C4-2B (cell line): ENCODE measurements at regions not wholly inside any gene's neighbourhood (a gene's known extent, or its start where the extent isn't known, plus 50 kb on each side); places are given as distances from the start of the nearest gene placed in this dataset.
"Not testable (repeated sequence)": the region's sequence is repeated elsewhere in the genome, so short reads cannot be mapped to it uniquely, and the experiment has no call there.

Experiments used
- H3K27ac ChIP-seq: fragments of 450-650 bp; 2 replicates; pipeline ENCODE4 v1.5.1; 2017
- ZFX ChIP-seq: fragments of 450-650 bp; IDR thresholded peaks from 2 replicates; pipeline ENCODE4 v1.6.1; 2017
- TF ChIP-seq, protein P1 (sequence below): fragments of 450-650 bp; conservative IDR thresholded peaks from 2 replicates; pipeline ENCODE4 v1.5.1; 2017; ENCODE audit warnings: mild to moderate bottlenecking

DNA sequence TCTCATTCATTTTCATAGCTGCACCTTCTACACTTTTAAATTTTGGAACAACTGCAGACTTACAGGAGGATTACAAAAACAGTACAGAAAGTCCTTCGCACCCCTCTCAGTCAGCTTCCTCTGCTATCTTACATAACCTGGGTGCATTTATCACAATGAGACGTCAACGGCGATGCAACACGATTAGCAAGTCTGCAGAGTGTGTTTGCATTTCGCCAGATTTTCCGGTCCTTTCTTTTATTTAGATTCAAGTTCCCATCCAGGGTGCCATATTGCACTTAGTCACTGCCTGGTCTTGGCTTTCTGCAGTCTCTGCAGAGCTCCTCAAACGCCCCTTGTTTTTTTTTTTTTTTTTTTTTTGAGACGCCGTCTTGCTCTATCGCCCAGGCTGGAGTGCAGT is 85.9 kb downstream of the ASMT start:
- no peak for TF ChIP-seq ZFX
- TF ChIP-seq, protein P1, sequence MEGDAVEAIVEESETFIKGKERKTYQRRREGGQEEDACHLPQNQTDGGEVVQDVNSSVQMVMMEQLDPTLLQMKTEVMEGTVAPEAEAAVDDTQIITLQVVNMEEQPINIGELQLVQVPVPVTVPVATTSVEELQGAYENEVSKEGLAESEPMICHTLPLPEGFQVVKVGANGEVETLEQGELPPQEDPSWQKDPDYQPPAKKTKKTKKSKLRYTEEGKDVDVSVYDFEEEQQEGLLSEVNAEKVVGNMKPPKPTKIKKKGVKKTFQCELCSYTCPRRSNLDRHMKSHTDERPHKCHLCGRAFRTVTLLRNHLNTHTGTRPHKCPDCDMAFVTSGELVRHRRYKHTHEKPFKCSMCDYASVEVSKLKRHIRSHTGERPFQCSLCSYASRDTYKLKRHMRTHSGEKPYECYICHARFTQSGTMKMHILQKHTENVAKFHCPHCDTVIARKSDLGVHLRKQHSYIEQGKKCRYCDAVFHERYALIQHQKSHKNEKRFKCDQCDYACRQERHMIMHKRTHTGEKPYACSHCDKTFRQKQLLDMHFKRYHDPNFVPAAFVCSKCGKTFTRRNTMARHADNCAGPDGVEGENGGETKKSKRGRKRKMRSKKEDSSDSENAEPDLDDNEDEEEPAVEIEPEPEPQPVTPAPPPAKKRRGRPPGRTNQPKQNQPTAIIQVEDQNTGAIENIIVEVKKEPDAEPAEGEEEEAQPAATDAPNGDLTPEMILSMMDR, result no peak

GRCh38 chrX:1701396-1701901 is 86.6 kb downstream of the ASMT start:
- H3K27ac ChIP-seq, result not testable (repeated sequence)

More for the DNA sequence above, 85.9 kb downstream of the ASMT start:
- H3K27ac ChIP-seq, result no peak overlapping the region

DNA sequence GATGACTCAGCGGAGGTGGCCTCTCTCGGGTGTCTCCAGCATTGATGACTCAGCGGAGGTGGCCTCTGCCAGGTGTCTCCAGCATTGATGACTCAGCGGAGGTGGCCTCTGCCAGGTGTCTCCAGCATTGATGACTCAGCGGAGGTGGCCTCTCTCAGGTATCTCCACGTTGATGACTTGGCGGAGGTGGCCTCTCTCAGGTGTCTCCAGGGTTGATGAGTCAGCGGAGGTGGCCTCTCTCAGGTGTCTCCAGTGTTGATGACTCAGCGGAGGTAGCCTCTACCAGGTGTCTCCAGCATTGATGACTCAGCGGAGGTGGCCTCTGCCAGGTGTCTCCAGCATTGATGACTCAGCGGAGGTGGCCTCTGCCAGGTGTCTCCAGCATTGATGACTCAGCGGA is 87.3 kb downstream of the ASMT start:
- H3K27ac ChIP-seq, result not testable (repeated sequence)

DNA sequence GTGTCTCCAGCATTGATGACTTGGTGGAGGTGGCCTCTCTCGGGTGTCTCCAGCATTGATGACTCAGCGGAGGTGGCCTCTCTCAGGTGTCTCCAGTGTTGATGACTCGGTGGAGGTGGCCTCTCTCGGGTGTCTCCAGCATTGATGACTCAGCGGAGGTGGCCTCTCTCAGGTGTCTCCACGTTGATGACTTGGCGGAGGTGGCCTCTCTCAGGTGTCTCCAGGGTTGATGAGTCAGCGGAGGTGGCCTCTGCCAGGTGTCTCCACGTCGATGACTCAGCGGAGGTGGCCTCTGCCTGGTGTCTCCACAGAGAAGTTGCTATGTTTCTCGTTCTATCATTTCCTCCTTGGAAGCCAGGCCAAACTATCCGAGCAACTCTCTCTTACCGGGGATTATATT is 87.7 kb downstream of the ASMT start:
- H3K27ac ChIP-seq, result not testable (repeated sequence)

- not testable (repeated sequence) for H3K27ac ChIP-seq
These were observed 94.4 kb downstream of the ASMT start for GRCh38 chrX:1709277-1709676.

- no peak overlapping the region for H3K27ac ChIP-seq
- TF ChIP-seq ZFX, result no peak
- TF ChIP-seq, protein P1, result no peak
These were observed 98.4 kb downstream of the ASMT start for GRCh38 chrX:1713296-1713695.

DNA sequence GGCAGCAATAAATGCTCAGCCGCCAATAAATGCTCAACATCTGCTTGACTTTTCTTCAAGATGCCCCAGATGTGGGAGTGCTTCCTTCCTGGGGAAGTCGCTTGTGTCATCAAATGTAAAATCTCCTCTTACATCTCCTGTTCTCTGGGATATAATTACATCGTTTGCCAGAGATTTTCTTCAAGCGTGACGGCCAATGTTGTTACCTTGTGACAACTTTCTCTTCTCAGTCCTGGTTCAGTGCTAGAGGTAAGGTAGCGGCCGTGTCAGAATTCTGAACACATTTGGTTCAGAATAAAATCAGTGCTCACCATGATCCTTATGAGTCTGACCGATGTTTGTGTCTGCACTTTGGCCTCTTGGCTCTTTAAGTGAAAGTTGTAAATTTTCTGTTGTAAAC is 102.5 kb downstream of the ASMT start:
- no peak for TF ChIP-seq ZFX
- TF ChIP-seq, protein P1, result no peak

GRCh38 chrX:1719270-1719669 is 104.4 kb downstream of the ASMT start:
- TF ChIP-seq, protein P1, result no peak
- no peak for TF ChIP-seq ZFX
- H3K27ac ChIP-seq, result no peak overlapping the region

More for the DNA sequence above, 102.5 kb downstream of the ASMT start:
- no peak overlapping the region for H3K27ac ChIP-seq

GRCh38 chrX:1720836-1721235 is 106.0 kb downstream of the ASMT start:
- H3K27ac ChIP-seq, result no peak overlapping the region
- TF ChIP-seq ZFX, result no peak
- TF ChIP-seq, protein P1, result no peak

DNA sequence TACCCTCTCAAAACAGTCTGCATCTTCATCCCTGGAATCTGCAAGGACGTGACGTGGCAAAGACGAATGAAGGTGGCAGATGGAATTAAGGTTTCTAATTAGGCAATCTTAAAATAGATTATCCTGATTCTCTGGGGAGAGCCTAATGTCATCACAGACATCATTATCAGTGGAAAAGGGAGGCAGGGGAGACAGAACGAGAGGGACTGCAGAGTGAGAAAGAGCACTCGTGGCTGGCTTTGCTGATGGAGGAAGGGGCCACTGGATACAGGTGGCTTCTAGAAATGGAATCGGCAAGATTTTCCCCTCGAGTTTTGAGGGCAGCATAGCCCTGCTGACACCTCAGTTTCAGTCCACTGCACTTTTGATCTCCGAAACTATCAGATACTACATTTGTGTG is 110.6 kb downstream of the ASMT start:
- H3K27ac ChIP-seq, result no peak overlapping the region
- no peak for TF ChIP-seq ZFX
- TF ChIP-seq, protein P1, result no peak
